ENCODE measurements at regions not wholly inside any gene's neighbourhood (a gene's known extent, or its start where the extent isn't known, plus 50 kb on each side); places are given as distances from the start of the nearest gene placed in this dataset.

DNA sequence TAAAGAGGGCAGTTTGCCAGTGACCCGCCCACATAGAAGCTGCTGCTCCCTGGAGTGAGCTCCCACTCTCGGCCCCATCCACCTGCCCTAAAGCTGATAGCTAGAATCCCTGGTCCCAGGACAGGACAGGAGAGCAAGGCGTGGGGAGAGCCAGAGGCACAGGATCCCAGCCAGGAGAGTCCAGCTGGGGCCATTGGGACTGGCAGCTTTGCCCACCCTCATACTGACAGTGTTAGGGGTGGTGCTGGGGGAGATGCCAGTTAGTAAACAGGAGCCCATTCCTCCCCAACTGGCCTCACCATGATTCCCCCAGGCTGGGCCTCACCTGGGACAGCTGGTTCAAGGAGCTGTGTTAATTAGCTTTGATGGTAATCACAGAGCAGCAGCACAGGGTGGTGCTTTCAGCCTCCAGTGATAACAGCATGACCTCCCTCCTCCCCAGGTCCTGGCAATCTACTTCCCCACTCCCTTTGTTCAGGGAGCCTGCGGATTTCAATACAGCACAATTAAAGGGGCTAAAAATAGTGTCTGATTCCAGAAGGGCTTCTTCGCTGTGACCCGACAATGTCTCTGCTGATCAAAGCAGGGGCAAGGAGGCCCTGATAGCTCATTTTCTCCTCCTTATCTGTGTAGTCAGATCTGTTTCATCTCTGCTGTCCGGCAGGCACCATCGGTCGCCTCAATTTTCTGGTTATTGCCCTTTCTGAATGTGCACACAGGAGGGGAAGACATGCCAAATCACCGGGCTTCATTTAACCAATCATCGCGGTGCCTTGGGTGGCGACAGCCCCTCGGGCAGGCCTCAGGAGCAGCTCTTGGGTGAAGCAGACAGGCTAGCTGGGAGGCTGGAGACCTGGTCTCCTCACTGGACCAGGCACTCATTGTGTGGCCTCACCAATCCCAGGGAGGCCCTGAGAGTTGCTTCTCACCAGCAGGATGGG is 119.9 kb upstream of the TEX51 start:
- Histone ChIP-seq H3K4me3 (ENCODE audit: low read depth, low read length) (no peak overlapping the region), H3K36me3 (ENCODE audit: control insufficient read depth, insufficient read depth, low read length) (no peaks in the 10 kb centered on the region), H3K27me3 (ENCODE audit: control insufficient read depth, insufficient read depth, low read length) (peaks cover 4% of the 10 kb centered on the region)
- ChIA-PET CTCF (interaction anchor here (1.0 to 5.2 kb wide), 4 partner anchors 116 to 491 kb away, joined by 3 to 59 read pairs (median 5); no protein-coding TSS in a partner anchor), POLR2A (no interaction called here)
- TF ChIP-seq, protein P1, sequence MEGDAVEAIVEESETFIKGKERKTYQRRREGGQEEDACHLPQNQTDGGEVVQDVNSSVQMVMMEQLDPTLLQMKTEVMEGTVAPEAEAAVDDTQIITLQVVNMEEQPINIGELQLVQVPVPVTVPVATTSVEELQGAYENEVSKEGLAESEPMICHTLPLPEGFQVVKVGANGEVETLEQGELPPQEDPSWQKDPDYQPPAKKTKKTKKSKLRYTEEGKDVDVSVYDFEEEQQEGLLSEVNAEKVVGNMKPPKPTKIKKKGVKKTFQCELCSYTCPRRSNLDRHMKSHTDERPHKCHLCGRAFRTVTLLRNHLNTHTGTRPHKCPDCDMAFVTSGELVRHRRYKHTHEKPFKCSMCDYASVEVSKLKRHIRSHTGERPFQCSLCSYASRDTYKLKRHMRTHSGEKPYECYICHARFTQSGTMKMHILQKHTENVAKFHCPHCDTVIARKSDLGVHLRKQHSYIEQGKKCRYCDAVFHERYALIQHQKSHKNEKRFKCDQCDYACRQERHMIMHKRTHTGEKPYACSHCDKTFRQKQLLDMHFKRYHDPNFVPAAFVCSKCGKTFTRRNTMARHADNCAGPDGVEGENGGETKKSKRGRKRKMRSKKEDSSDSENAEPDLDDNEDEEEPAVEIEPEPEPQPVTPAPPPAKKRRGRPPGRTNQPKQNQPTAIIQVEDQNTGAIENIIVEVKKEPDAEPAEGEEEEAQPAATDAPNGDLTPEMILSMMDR (IDR thresholded peaks at IDR 0.05; ENCODE audit: insufficient read depth, low read depth, low read length), result no peak
- no peak for DNase-seq (ENCODE audit: low read depth)

- POLR2A ChIA-PET, result no interaction called here
- no peak overlapping the region for H3K4me3 ChIP-seq (ENCODE audit: low read depth, low read length)
- no peaks in the 10 kb centered on the region for H3K36me3 ChIP-seq (ENCODE audit: control insufficient read depth, insufficient read depth, low read length)
- CTCF ChIA-PET, result no interaction called here
- TF ChIP-seq, protein P1 (IDR thresholded peaks at IDR 0.05; ENCODE audit: insufficient read depth, low read depth, low read length), result no peak
- no peaks in the 10 kb centered on the region; the same call in 1 of the 2 replicates for H3K27me3 ChIP-seq (ENCODE audit: control insufficient read depth, insufficient read depth, low read length)
- DNase-seq (ENCODE audit: low read depth), result no peak
Measured at GRCh38 chr2:126781206-126781605, 117.5 kb upstream of the TEX51 start.

DNA sequence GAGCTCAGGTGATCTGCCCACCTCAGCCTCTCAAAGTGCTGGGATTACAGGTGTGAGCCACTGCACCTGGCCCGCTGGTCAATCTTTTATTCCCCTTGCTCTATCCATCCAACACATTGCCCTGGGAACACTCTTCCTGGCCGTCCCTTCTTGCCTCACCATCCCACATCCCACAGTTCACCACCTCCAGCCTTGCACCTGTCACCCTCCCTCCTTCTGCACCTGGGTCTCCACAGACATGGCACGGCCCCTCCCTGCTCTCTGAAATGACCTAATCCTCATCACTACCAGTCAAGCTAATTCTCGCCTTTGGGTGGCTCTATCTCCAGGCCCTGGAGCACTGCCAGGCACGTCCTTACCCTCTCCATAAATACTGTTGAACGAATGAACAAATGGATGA is 116.9 kb upstream of the TEX51 start:
- H3K36me3 ChIP-seq (ENCODE audit: control insufficient read depth, insufficient read depth, low read length), result no peaks in the 10 kb centered on the region
- no peaks in the 10 kb centered on the region for H3K27me3 ChIP-seq (ENCODE audit: control insufficient read depth, insufficient read depth, low read length)
- DNase-seq (ENCODE audit: low read depth), result no peak
- TF ChIP-seq, protein P1 (IDR thresholded peaks at IDR 0.05; ENCODE audit: insufficient read depth, low read depth, low read length), result no peak
- ChIA-PET POLR2A (no interaction called here), CTCF (no interaction called here)
- H3K4me3 ChIP-seq (ENCODE audit: low read depth, low read length), result no peak overlapping the region

GRCh38 chr2:126782648-126783047 is 116.0 kb upstream of the TEX51 start:
- H3K36me3 ChIP-seq (ENCODE audit: control insufficient read depth, insufficient read depth, low read length), result no peaks in the 10 kb centered on the region
- ChIA-PET CTCF (interaction anchor here (1.2 kb wide), 1 partner anchor 254 kb away, joined by 3 read pairs; no protein-coding TSS in a partner anchor), POLR2A (no interaction called here)
- TF ChIP-seq, protein P1 (IDR thresholded peaks at IDR 0.05; ENCODE audit: insufficient read depth, low read depth, low read length), result no peak
- no peak for DNase-seq (ENCODE audit: low read depth)
- no peaks in the 10 kb centered on the region for H3K27me3 ChIP-seq (ENCODE audit: control insufficient read depth, insufficient read depth, low read length)
- H3K4me3 ChIP-seq (ENCODE audit: low read depth, low read length), result no peak overlapping the region

DNA sequence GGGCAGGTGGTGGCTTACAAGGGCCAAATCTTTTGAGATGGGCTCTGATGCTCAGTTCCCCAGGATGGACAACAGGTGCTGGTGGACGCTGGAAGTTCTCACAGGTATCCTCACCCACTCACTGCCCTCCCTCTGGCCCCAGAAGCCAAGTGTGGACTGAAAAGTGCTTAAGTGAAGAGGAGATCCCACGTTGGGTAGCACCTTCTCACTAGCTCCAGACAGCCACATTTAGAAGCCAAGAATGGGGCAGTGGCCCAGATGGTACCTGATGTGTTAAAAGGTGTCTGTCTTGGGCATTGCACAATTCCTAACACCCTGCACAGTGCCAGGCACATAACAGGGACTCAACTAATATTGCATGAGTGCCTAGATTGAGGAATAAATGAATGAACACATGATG is 115.3 kb upstream of the TEX51 start:
- no peak for DNase-seq (ENCODE audit: low read depth)
- Histone ChIP-seq H3K27me3 (ENCODE audit: control insufficient read depth, insufficient read depth, low read length) (no peaks in the 10 kb centered on the region), H3K36me3 (ENCODE audit: control insufficient read depth, insufficient read depth, low read length) (no peaks in the 10 kb centered on the region), H3K4me3 (ENCODE audit: low read depth, low read length) (no peak overlapping the region)
- POLR2A ChIA-PET, result no interaction called here
- TF ChIP-seq, protein P1 (IDR thresholded peaks at IDR 0.05; ENCODE audit: insufficient read depth, low read depth, low read length), result no peak
- CTCF ChIA-PET, result interaction anchor here (1.2 kb wide), 1 partner anchor 255 kb away, joined by 3 read pairs; no protein-coding TSS in a partner anchor
